ENCODE measurements at regions not wholly inside any gene's neighbourhood (a gene's known extent, or its start where the extent isn't known, plus 50 kb on each side); places are given as distances from the start of the nearest gene placed in this dataset.
A peak's percentile ranks its signal among the peaks of the same experiment; 100 is the strongest.

DNA sequence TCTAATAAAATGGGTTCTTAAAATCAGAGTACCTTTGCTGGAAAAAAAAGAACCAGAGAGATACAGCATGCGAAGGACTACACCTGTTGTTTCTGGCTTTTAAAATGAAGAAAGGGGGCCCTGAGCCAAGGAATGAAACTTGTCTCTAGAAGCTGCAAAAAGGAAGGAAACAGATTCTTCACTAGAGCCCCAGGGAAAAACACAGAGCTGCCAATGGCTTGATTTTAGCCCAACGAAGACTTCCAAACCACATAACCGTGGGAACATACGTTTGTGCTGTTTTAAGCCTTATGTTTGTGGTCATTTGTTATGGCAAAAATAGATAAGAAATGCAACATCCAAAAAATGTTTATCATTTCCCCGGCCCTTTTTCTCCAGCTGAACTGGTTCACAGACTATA, 780.0 kb downstream of the SORCS1 start:
- CTCF ChIA-PET, result no interaction called here
- no peak overlapping the region for H3K56ac ChIP-seq (ENCODE audit: extremely low read depth, insufficient read depth, low read length)

More for the DNA sequence above, 780.0 kb downstream of the SORCS1 start:
- intact Hi-C loops (cut with micrococcal nuclease), result no loop called here
- WGBS, 2 experiments (ENCODE audit: extremely low coverage in 2 of 2, insufficient read length in 1 of 2), result no CpG with 5 or more reads among the region's 5 CpGs
- no peak overlapping the region for H4K91ac ChIP-seq (ENCODE audit: insufficient read depth, low read depth, low read length)
- POLR2A ChIA-PET (ENCODE audit: unreplicated experiment), result interaction anchor here (0.6 kb wide), 1 partner anchor 953 kb away, joined by 3 read pairs; no protein-coding TSS in a partner anchor
- no peaks in the 10 kb centered on the region for H3K9me3 ChIP-seq (ENCODE audit: control insufficient read depth, insufficient read depth, low read length)
- no peak overlapping the region for H2BK20ac ChIP-seq (ENCODE audit: low read depth, low read length)
- H2BK120ac ChIP-seq (ENCODE audit: low read depth, low read length), result no peak overlapping the region
- no peak overlapping the region for H2BK15ac ChIP-seq (ENCODE audit: low read depth, low read length)
- H3K4me3 ChIP-seq (ENCODE audit: insufficient read depth, low read depth, low read length), result no peak overlapping the region
- H2BK5ac ChIP-seq (ENCODE audit: low read depth, low read length, poor library complexity, severe bottlenecking), result no peak overlapping the region
- H4K5ac ChIP-seq (ENCODE audit: low read depth, low read length), result no peak overlapping the region
- in situ Hi-C loops (cut with MboI; ENCODE audit: low sequenced_read_pairs), result no loop called here
- H3K27me3 ChIP-seq (ENCODE audit: control insufficient read depth, insufficient read depth, low read length), result no peaks in the 10 kb centered on the region
- no peak overlapping the region for H3K27ac ChIP-seq (ENCODE audit: insufficient read depth, low read length)
- H2AK5ac ChIP-seq (ENCODE audit: low read depth, low read length), result no peak overlapping the region
- no peak overlapping the region for H3K9ac ChIP-seq (ENCODE audit: low read depth, low read length)
- ATAC-seq (ENCODE audit: low read depth), result no peak
- H3K4me2 ChIP-seq (ENCODE audit: low read depth, low read length), result no peak overlapping the region
- no peak overlapping the region for H3K18ac ChIP-seq (ENCODE audit: low read depth, low read length)
- TF ChIP-seq MAFK (IDR thresholded peaks at IDR 0.05; ENCODE audit: low read depth, low read length) (no peak), NFE2L2 (IDR thresholded peaks at IDR 0.05; ENCODE audit: low read depth, low read length) (no peak), RCOR1 (IDR thresholded peaks at IDR 0.05; ENCODE audit: insufficient replicate concordance, low read length) (no peak), MAZ (IDR thresholded peaks at IDR 0.05; ENCODE audit: borderline replicate concordance, low read depth, low read length) (no peak), CEBPB (IDR thresholded peaks at IDR 0.05; ENCODE audit: low read depth, low read length) (no peak), BHLHE40 (IDR thresholded peaks at IDR 0.05; ENCODE audit: low read depth, low read length) (no peak), SMC3 (IDR thresholded peaks at IDR 0.05; ENCODE audit: low read depth, low read length) (no peak), MXI1 (IDR thresholded peaks at IDR 0.05; ENCODE audit: borderline replicate concordance, low read depth, low read length) (no peak), CHD1 (IDR thresholded peaks at IDR 0.05; ENCODE audit: low read depth, low read length) (no peak), FOS (IDR thresholded peaks at IDR 0.05; ENCODE audit: low read depth, low read length) (no peak), POLR2A (IDR thresholded peaks at IDR 0.05; ENCODE audit: low read depth, low read length) (no peak), RAD21 (IDR thresholded peaks at IDR 0.05; ENCODE audit: low read length) (no peak), RFX5 (IDR thresholded peaks at IDR 0.05; ENCODE audit: low read depth, low read length) (no peak)
- TF ChIP-seq, protein P1, sequence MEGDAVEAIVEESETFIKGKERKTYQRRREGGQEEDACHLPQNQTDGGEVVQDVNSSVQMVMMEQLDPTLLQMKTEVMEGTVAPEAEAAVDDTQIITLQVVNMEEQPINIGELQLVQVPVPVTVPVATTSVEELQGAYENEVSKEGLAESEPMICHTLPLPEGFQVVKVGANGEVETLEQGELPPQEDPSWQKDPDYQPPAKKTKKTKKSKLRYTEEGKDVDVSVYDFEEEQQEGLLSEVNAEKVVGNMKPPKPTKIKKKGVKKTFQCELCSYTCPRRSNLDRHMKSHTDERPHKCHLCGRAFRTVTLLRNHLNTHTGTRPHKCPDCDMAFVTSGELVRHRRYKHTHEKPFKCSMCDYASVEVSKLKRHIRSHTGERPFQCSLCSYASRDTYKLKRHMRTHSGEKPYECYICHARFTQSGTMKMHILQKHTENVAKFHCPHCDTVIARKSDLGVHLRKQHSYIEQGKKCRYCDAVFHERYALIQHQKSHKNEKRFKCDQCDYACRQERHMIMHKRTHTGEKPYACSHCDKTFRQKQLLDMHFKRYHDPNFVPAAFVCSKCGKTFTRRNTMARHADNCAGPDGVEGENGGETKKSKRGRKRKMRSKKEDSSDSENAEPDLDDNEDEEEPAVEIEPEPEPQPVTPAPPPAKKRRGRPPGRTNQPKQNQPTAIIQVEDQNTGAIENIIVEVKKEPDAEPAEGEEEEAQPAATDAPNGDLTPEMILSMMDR (conservative IDR thresholded peaks at IDR 0.05; ENCODE audit: low read depth, low read length), result no peak
- TF ChIP-seq, protein P2, sequence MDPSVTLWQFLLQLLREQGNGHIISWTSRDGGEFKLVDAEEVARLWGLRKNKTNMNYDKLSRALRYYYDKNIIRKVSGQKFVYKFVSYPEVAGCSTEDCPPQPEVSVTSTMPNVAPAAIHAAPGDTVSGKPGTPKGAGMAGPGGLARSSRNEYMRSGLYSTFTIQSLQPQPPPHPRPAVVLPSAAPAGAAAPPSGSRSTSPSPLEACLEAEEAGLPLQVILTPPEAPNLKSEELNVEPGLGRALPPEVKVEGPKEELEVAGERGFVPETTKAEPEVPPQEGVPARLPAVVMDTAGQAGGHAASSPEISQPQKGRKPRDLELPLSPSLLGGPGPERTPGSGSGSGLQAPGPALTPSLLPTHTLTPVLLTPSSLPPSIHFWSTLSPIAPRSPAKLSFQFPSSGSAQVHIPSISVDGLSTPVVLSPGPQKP (IDR thresholded peaks at IDR 0.05; ENCODE audit: borderline replicate concordance, low read depth, low read length), result no peak
- TF ChIP-seq, protein P3, sequence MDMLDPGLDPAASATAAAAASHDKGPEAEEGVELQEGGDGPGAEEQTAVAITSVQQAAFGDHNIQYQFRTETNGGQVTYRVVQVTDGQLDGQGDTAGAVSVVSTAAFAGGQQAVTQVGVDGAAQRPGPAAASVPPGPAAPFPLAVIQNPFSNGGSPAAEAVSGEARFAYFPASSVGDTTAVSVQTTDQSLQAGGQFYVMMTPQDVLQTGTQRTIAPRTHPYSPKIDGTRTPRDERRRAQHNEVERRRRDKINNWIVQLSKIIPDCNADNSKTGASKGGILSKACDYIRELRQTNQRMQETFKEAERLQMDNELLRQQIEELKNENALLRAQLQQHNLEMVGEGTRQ (IDR thresholded peaks at IDR 0.05; ENCODE audit: low read depth, low read length), result no peak
- no peak overlapping the region for H3K14ac ChIP-seq (replicated peaks; ENCODE audit: low read depth, low read length)
- H3K9me1 ChIP-seq (ENCODE audit: insufficient read depth, low read length), result no peaks in the 10 kb centered on the region
- H3K4me1 ChIP-seq (ENCODE audit: control insufficient read depth, insufficient read depth, low read length), result no peaks in the 10 kb centered on the region
- BruUV-seq (replicated peaks), result no TSS peak
- no peak overlapping the region for H4K8ac ChIP-seq (ENCODE audit: low read depth in 2 of 2, low read length in 2 of 2)
- H3K79me1 ChIP-seq (ENCODE audit: low read depth in 1 of 2, low read length in 2 of 2), result no peaks in the 10 kb centered on the region
- no peak overlapping the region for H2AK9ac ChIP-seq (replicated peaks; ENCODE audit: low read depth, low read length, poor library complexity)
- DNase-seq, result peak; percentile 17
- dilution Hi-C loops (cut with HindIII; ENCODE audit: low sequenced_read_pairs, unreplicated experiment), result no loop called here
- no peak overlapping the region for H3K23ac ChIP-seq (ENCODE audit: low read depth, low read length)
- H2AFZ ChIP-seq (replicated peaks; ENCODE audit: low read length, poor library complexity), result no peak overlapping the region
- H4K20me1 ChIP-seq (ENCODE audit: insufficient read depth, low read length), result no peaks in the 10 kb centered on the region
- no peaks in the 10 kb centered on the region for H3K36me3 ChIP-seq (ENCODE audit: control insufficient read depth, insufficient read depth, low read length)
- no peak overlapping the region for H3K4ac ChIP-seq (ENCODE audit: low read depth, low read length)
